HFFc6 (cell line): ENCODE measurements at regions not wholly inside any gene's neighbourhood (a gene's known extent, or its start where the extent isn't known, plus 50 kb on each side); places are given as distances from the start of the nearest gene placed in this dataset.

Source experiments
- DNase-seq: peaks from one replicate; pipeline ENCODE4 v3.0.0-alpha.2; 2018
- H3K27ac Mint-ChIP-seq: 2 replicates; pipeline ENCODE4 v1.8.0; 2020; ENCODE audit warnings: mild to moderate bottlenecking, mixed read lengths
- H3K27me3 Mint-ChIP-seq: 2 replicates; pipeline ENCODE4 v1.8.0; 2021; ENCODE audit warnings: mild to moderate bottlenecking, moderate library complexity, mixed read lengths; ENCODE audit not compliant: insufficient read depth
- H3K36me3 Mint-ChIP-seq: 2 replicates; pipeline ENCODE4 v1.8.0; 2021; ENCODE audit warnings: low read depth, mixed read lengths
- H3K4me1 Mint-ChIP-seq: 2 replicates; pipeline ENCODE4 v1.8.0; 2020; ENCODE audit warnings: low read depth, mixed read lengths
- H3K4me3 Mint-ChIP-seq: 2 replicates; pipeline ENCODE4 v1.8.0; 2020; ENCODE audit warnings: mild to moderate bottlenecking, moderate library complexity, mixed read lengths
- H3K9me3 Mint-ChIP-seq: 2 replicates; pipeline ENCODE4 v1.8.0; 2020; ENCODE audit warnings: mild to moderate bottlenecking, mixed read lengths
- CTCF ChIP-seq: fragments of 200-600 bp; sonication (generic); IDR thresholded peaks from 2 replicates; pipeline ENCODE4 v1.5.0; 2021; ENCODE audit warnings: antibody characterized with exemption, mild to moderate bottlenecking

DNA sequence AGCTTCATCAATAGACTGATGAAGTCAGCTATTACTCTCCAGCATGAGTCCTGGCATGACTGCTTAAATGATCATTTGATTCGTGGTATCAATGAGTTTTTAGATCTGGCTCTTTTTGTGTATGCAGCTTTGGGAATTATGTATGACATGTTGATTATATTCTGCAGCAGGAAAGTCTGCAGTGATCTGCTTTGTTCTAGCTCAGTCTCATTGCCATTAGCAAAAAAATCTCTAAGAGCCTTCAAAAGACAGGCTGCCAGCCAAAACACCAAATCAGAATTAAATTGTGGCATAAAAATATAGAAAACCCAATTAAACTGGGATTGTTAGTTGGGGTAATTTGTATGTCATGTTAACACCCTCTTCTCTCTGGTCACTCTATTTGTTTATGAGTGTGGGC lies 1021.0 kb upstream of the SEMA6D start:
- Mint-ChIP-seq H3K4me1 (no peaks in the 10 kb centered on the region), H3K27me3 (no peaks in the 10 kb centered on the region; the same call in 1 of the 2 replicates), H3K4me3 (no peak overlapping the region), H3K36me3 (peaks cover 4% of the 10 kb centered on the region; the same call in 1 of the 2 replicates), H3K27ac (no peak overlapping the region), H3K9me3 (peaks cover 36% of the 10 kb centered on the region)
- TF ChIP-seq CTCF: no peak
- DNase-seq: no peak

- H3K36me3 Mint-ChIP-seq: peaks cover 7% of the 10 kb centered on the region; the same call in 1 of the 2 replicates
- H3K27me3 Mint-ChIP-seq: no peaks in the 10 kb centered on the region; the same call in 1 of the 2 replicates
- H3K4me3 Mint-ChIP-seq: no peak overlapping the region
- H3K9me3 Mint-ChIP-seq: peaks cover 40% of the 10 kb centered on the region
- no peak for TF ChIP-seq CTCF
- H3K27ac Mint-ChIP-seq: no peak overlapping the region
- no peak for DNase-seq
- H3K4me1 Mint-ChIP-seq: no peaks in the 10 kb centered on the region
Measured at GRCh38 chr15:46701346-46701745, 1016.0 kb upstream of the SEMA6D start.

- no peak overlapping the region for H3K4me3 Mint-ChIP-seq
- no peaks in the 10 kb centered on the region; the same call in 1 of the 2 replicates for H3K27me3 Mint-ChIP-seq
- TF ChIP-seq CTCF: no peak
- H3K36me3 Mint-ChIP-seq: peaks cover 7% of the 10 kb centered on the region; the same call in 1 of the 2 replicates
- H3K4me1 Mint-ChIP-seq: no peaks in the 10 kb centered on the region
- H3K9me3 Mint-ChIP-seq: peaks cover 44% of the 10 kb centered on the region
- no peak for DNase-seq
- H3K27ac Mint-ChIP-seq: no peak overlapping the region
Measured at GRCh38 chr15:46701896-46702295, 1015.4 kb upstream of the SEMA6D start.

- H3K27me3 Mint-ChIP-seq: no peaks in the 10 kb centered on the region; the same call in 1 of the 2 replicates
- H3K9me3 Mint-ChIP-seq: peaks cover 52% of the 10 kb centered on the region
- no peak overlapping the region for H3K27ac Mint-ChIP-seq
- H3K4me1 Mint-ChIP-seq: no peaks in the 10 kb centered on the region
- H3K36me3 Mint-ChIP-seq: peaks cover 7% of the 10 kb centered on the region; the same call in 1 of the 2 replicates
- no peak for TF ChIP-seq CTCF
- no peak overlapping the region for H3K4me3 Mint-ChIP-seq
- no peak for DNase-seq
Measured at GRCh38 chr15:46703020-46703861, 1014.1 kb upstream of the SEMA6D start.

DNA sequence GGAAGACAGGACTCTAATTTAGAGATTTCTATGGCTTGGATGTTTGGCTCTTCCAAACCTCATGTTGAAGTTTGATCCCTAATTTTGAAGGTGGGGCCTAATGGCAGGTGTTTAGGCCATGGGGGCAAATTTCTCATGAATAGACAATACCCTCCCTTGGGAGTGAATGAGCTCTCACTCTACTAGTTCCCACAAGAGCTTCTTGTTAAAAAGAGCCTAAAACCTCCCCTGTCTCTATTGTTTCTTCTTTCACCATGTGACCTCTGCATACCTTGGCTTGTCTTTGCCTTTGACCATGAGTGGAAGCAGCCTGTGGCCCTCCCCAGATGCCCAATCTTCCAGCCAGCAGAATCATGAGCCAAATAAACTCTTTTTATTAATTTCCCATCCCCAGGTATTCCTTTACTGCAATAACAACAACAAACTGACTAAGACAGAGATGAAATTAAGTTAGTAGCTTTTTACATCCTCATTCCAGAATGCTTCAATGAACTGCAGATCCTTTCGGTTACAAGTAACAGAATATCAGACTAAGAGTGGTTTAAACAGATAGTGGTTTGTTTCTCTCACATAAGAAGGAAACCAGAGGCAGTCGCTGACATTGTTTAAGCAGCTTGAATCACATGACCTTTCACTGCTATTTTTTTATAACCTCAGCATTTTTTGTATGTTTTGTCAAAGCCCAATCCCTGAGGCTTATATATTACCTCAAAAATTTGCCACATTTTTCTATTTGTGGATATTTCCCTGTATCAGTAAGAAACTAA lies 1013.3 kb upstream of the SEMA6D start:
- H3K9me3 Mint-ChIP-seq: peaks cover 55% of the 10 kb centered on the region
- no peaks in the 10 kb centered on the region for H3K4me1 Mint-ChIP-seq
- DNase-seq: no peak
- peaks cover 7% of the 10 kb centered on the region; the same call in 1 of the 2 replicates for H3K36me3 Mint-ChIP-seq
- H3K27ac Mint-ChIP-seq: no peak overlapping the region
- no peak overlapping the region for H3K4me3 Mint-ChIP-seq
- no peaks in the 10 kb centered on the region; the same call in 1 of the 2 replicates for H3K27me3 Mint-ChIP-seq
- TF ChIP-seq CTCF: no peak
